SK-N-SH (cell line): ENCODE measurements at regions not wholly inside any gene's neighbourhood (a gene's known extent, or its start where the extent isn't known, plus 50 kb on each side); places are given as distances from the start of the nearest gene placed in this dataset.

Source experiments
- CTCF ChIA-PET: fragments of 300-600, 350-600 bp; formaldehyde crosslinking; extraction: SDS; loops from one replicate; lab custom pipeline; 2021; lab: Yijun Ruan, JAX
- POLR2A ChIA-PET: fragments of 350-600 bp; sonication (Branson Sonifier 250); formaldehyde crosslinking; extraction: SDS; loops from one replicate; lab custom pipeline; 2020; ENCODE audit warnings: antibody characterized with exemption, inconsistent platforms; lab: Yijun Ruan, JAX
- DNase-seq: peaks from one replicate; pipeline ENCODE4 v3.0.0; 2012
- H2AFZ ChIP-seq: fragments of 200-600 bp; sonication (generic); 2 replicates; pipeline ENCODE4 v1.8.1; 2016; ENCODE audit warnings: antibody characterized with exemption, mild to moderate bottlenecking, low read depth
- H3F3A ChIP-seq: fragments of 200-600 bp; sonication (generic); replicated peaks from 2 replicates; pipeline ENCODE3; 2016; ENCODE audit warnings: antibody characterized with exemption, mild to moderate bottlenecking; ENCODE audit not compliant: insufficient read depth
- H3K27ac ChIP-seq, 2 experiments: fragments of 200-500 bp in 1 of 2; fragments of 200-600 bp in 1 of 2; sonication (Bioruptor generic) in 1 of 2; sonication (generic), shearing (Covaris generic) in 1 of 2; 2 replicates each; pipeline versions ENCODE4 v1.5.1 to v1.6.1; 2014 to 2016; ENCODE audit warnings: low read depth in 2 of 2, inconsistent platforms in 1 of 2, low read length in 1 of 2, mild to moderate bottlenecking in 1 of 2, mixed read lengths in 1 of 2
- H3K27me3 ChIP-seq: fragments of 200-600 bp; sonication (generic), shearing (Covaris generic); 2 replicates; pipeline ENCODE4 v1.6.1; 2016; ENCODE audit warnings: mixed run types; ENCODE audit not compliant: insufficient read depth
- H3K36me3 ChIP-seq, 2 experiments: fragments of 200-500 bp in 1 of 2; fragments of 200-600 bp in 1 of 2; sonication (Bioruptor generic) in 1 of 2; sonication (generic) in 1 of 2; replicated peaks in 1 of 2; 2 replicates each; pipeline versions ENCODE3 to v1.5.1; 2014 to 2016; ENCODE audit warnings: low read length in 1 of 2, mild to moderate bottlenecking in 1 of 2; ENCODE audit not compliant: insufficient read depth in 2 of 2, control insufficient read depth in 1 of 2
- H3K4me1 ChIP-seq, 2 experiments: fragments of 200-500 bp in 1 of 2; fragments of 200-600 bp in 1 of 2; sonication (Bioruptor generic) in 1 of 2; sonication (generic), shearing (Covaris generic) in 1 of 2; 2 replicates each; pipeline versions ENCODE4 v1.5.1 to v1.6.1; 2014 to 2016; ENCODE audit warnings: low read depth in 1 of 2, low read length in 1 of 2, mixed run types in 1 of 2; ENCODE audit not compliant: insufficient read depth in 2 of 2, control insufficient read depth in 1 of 2
- H3K4me2 ChIP-seq: fragments of 200-600 bp; sonication (generic), shearing (Covaris generic); 2 replicates; pipeline ENCODE4 v1.6.1; 2017; ENCODE audit warnings: mixed run types
- H3K4me3 ChIP-seq, 2 experiments: fragments of 200-500 bp in 1 of 2; fragments of 200-600 bp in 1 of 2; sonication (Bioruptor generic) in 1 of 2; sonication (generic), shearing (Covaris generic) in 1 of 2; 2 replicates each; pipeline versions ENCODE4 v1.5.1 to v1.8.1; 2014 to 2016; ENCODE audit warnings: low read depth in 2 of 2, inconsistent platforms in 1 of 2, low read length in 1 of 2, mild to moderate bottlenecking in 1 of 2, mixed read lengths in 1 of 2, moderate library complexity in 1 of 2
- H3K79me2 ChIP-seq: fragments of 200-600 bp; sonication (generic); 2 replicates; pipeline ENCODE4 v1.8.1; 2017; ENCODE audit warnings: mild to moderate bottlenecking; ENCODE audit not compliant: insufficient read depth
- H3K9ac ChIP-seq: fragments of 200-600 bp; sonication (generic); 2 replicates; pipeline ENCODE4 v1.6.1; 2017; ENCODE audit warnings: mixed run types
- H3K9me2 ChIP-seq: fragments of 200-600 bp; sonication (generic); 2 replicates; pipeline ENCODE4 v1.6.1; 2017; ENCODE audit warnings: mixed run types
- H3K9me3 ChIP-seq: fragments of 200-600 bp; sonication (generic); 2 replicates; pipeline ENCODE4 v1.6.1; 2017; ENCODE audit warnings: mixed run types, mild to moderate bottlenecking, moderate library complexity
- H4K20me1 ChIP-seq: fragments of 200-600 bp; sonication (generic); 2 replicates; pipeline ENCODE4 v1.6.1; 2017; ENCODE audit warnings: mild to moderate bottlenecking, mixed run types; ENCODE audit not compliant: insufficient read depth
- ELF1 ChIP-seq: IDR thresholded peaks from 2 replicates; pipeline ENCODE4 v1.4.0; 2012
- EP300 ChIP-seq, 2 experiments: IDR thresholded peaks; 2 replicates each; pipeline versions ENCODE4 v1.4.0 to v1.6.1; 2012; ENCODE audit warnings: borderline replicate concordance in 1 of 2, low read depth in 1 of 2, low read length in 1 of 2
- FOXJ3 ChIP-seq: sonication (generic); formaldehyde crosslinking; IDR thresholded peaks from 2 replicates; pipeline ENCODE4 v1.5.1; 2020; ENCODE audit warnings: mild to moderate bottlenecking, missing genetic modification reagents
- GABPA ChIP-seq: IDR thresholded peaks from 2 replicates; pipeline ENCODE4 v1.4.0; 2012; ENCODE audit warnings: low read depth, mild to moderate bottlenecking
- JUND ChIP-seq: IDR thresholded peaks from 2 replicates; pipeline ENCODE4 v1.4.0; 2012
- MEF2A ChIP-seq: IDR thresholded peaks from 2 replicates; pipeline ENCODE4 v1.4.0; 2012; ENCODE audit warnings: low read depth, borderline replicate concordance
- NRF1 ChIP-seq: IDR thresholded peaks from 2 replicates; pipeline ENCODE4 v1.6.1; 2012; ENCODE audit warnings: low read depth, mild to moderate bottlenecking, low read length
- POLR2AphosphoS5 ChIP-seq: IDR thresholded peaks from 2 replicates; pipeline ENCODE4 v1.6.1; 2012; ENCODE audit warnings: low read depth, low read length
- SIN3A ChIP-seq: IDR thresholded peaks from 2 replicates; pipeline ENCODE4 v1.6.1; 2012; ENCODE audit warnings: low read depth, mild to moderate bottlenecking, low read length, moderate library complexity, borderline replicate concordance
- TCF12 ChIP-seq: IDR thresholded peaks from 2 replicates; pipeline ENCODE4 v1.4.0; 2012
- TEAD4 ChIP-seq: IDR thresholded peaks from 2 replicates; pipeline ENCODE4 v1.4.0; 2012; ENCODE audit warnings: mild to moderate bottlenecking, borderline replicate concordance; ENCODE audit not compliant: insufficient read depth
- WGBS: methylation state at CpG from one replicate; pipeline ENCODE4 v1.1.6; 2017; ENCODE audit warnings: low lambda C conversion rate; 5-methylcytosine and 5-hydroxymethylcytosine counted together
- TF ChIP-seq, protein P1 (sequence below): IDR thresholded peaks from 2 replicates; pipeline ENCODE4 v1.4.0; 2012; ENCODE audit warnings: low read depth, borderline replicate concordance
- TF ChIP-seq, protein P2 (sequence below): IDR thresholded peaks from 2 replicates; pipeline ENCODE4 v1.4.0; 2012; ENCODE audit warnings: low read depth
- TF ChIP-seq, protein P3 (sequence below): IDR thresholded peaks from 2 replicates; pipeline ENCODE4; 2012

DNA sequence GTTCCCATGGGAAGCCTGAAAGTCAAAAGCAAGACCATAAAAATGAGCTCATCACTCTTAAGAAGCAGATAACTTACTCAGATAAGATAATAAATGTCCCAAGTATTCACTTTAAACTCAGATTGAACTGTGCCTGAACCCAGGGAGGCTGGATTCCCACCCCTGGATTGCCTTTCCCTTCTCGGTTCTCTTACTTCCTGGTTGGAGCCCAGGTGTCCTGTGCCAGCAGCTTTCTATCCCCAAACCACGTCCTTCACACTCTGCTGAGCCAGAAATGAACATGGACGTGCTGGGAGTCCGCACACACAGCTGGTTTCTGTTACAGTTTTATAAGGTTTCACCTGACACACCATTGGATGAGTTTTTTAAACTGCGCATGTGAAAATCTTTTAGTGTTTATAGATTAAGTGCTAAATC lies 636.2 kb upstream of the IGFBP3 start:
- CTCF ChIA-PET = interaction anchor here (0.8 to 1.2 kb wide), 2 partner anchors 11 to 146 kb away, joined by 3 read pairs; no protein-coding TSS in a partner anchor
- H3K4me2 ChIP-seq = no peak overlapping the region

DNA sequence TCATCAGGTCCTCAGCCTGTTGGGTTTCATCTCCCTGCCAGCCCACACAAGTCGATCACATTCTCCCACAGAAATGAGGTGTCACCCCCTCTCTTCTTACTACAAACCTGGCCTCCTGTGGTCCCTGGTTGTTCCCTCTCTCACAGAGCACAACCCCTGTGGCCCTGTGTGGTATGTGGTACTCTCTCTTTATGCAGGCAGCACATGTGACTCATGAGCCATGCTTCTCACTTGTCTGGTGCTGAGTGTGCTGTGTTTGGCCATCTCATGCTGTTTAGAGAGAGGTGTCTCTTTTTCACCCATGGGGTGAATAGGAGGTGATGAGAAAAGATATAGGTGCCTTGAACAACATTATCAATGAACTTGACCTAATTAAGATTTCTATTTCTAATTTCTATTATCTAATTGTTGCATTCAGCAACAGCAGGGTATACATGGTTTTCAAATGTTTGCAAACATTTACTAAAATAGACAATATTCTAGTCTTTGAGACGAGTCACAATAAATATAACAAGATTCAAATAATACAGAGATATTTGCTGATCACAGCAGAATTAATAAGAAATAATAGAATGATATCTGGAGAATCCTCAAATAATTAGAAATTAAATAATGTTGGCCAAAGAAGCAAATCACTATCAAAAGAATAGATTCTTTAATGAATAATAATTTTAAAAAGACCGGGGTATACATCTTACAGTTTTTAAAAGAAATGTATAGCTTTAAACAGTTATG lies 633.8 kb upstream of the IGFBP3 start:
- H2AFZ ChIP-seq = no peak overlapping the region

More for the DNA sequence above, 636.2 kb upstream of the IGFBP3 start:
- Histone ChIP-seq H3K9me2 (no peaks in the 10 kb centered on the region), H3K79me2 (no peaks in the 10 kb centered on the region), H3K4me3 (no peak overlapping the region), H4K20me1 (no peaks in the 10 kb centered on the region), H3K9ac (no peak overlapping the region), H3K9me3 (no peaks in the 10 kb centered on the region), H3K27ac (no peak overlapping the region), H3K27me3 (no peaks in the 10 kb centered on the region), H3K4me1 (peaks cover 0 to 2% of the 10 kb centered on the region in 2 experiments; a peak in 2 of 4 replicates), H3F3A (no peaks in the 10 kb centered on the region), H3K36me3 (no peaks in the 10 kb centered on the region), H2AFZ (peak overlapping the region; percentile 26; the same call in 1 of the 2 replicates)
- TF ChIP-seq JUND (no peak), POLR2AphosphoS5 (no peak), ELF1 (no peak), EP300 (IDR thresholded peaks at IDR 0.05; ENCODE audit: borderline replicate concordance in 1 of 2, low read depth in 1 of 2, low read length in 1 of 2) (no peak), TEAD4 (no peak), FOXJ3 (CRISPR knock-in tag) (no peak), SIN3A (no peak), GABPA (no peak), MEF2A (no peak), NRF1 (no peak), TCF12 (no peak)
- TF ChIP-seq, protein P1, sequence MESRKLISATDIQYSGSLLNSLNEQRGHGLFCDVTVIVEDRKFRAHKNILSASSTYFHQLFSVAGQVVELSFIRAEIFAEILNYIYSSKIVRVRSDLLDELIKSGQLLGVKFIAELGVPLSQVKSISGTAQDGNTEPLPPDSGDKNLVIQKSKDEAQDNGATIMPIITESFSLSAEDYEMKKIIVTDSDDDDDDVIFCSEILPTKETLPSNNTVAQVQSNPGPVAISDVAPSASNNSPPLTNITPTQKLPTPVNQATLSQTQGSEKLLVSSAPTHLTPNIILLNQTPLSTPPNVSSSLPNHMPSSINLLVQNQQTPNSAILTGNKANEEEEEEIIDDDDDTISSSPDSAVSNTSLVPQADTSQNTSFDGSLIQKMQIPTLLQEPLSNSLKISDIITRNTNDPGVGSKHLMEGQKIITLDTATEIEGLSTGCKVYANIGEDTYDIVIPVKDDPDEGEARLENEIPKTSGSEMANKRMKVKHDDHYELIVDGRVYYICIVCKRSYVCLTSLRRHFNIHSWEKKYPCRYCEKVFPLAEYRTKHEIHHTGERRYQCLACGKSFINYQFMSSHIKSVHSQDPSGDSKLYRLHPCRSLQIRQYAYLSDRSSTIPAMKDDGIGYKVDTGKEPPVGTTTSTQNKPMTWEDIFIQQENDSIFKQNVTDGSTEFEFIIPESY = no peak
- TF ChIP-seq, protein P2, sequence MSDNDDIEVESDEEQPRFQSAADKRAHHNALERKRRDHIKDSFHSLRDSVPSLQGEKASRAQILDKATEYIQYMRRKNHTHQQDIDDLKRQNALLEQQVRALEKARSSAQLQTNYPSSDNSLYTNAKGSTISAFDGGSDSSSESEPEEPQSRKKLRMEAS = no peak
- POLR2A ChIA-PET = no interaction called here
- WGBS = 67% methylated on average over 5 of the region's 5 CpGs
- DNase-seq = no peak

More for the DNA sequence above, 633.8 kb upstream of the IGFBP3 start:
- no peak overlapping the region for H3K4me2 ChIP-seq
- peaks cover 0 to 2% of the 10 kb centered on the region in 2 experiments; a peak in 2 of 4 replicates for H3K4me1 ChIP-seq
- POLR2A ChIA-PET = no interaction called here
- no peaks in the 10 kb centered on the region for H3K27me3 ChIP-seq
- H4K20me1 ChIP-seq = no peaks in the 10 kb centered on the region
- CTCF ChIA-PET = no interaction called here
- H3K79me2 ChIP-seq = no peaks in the 10 kb centered on the region
- no peaks in the 10 kb centered on the region for H3K9me2 ChIP-seq
- H3K9me3 ChIP-seq = no peaks in the 10 kb centered on the region
- H3F3A ChIP-seq = no peaks in the 10 kb centered on the region
- H3K27ac ChIP-seq = no peak overlapping the region
- DNase-seq = no peak
- TF ChIP-seq, protein P3, sequence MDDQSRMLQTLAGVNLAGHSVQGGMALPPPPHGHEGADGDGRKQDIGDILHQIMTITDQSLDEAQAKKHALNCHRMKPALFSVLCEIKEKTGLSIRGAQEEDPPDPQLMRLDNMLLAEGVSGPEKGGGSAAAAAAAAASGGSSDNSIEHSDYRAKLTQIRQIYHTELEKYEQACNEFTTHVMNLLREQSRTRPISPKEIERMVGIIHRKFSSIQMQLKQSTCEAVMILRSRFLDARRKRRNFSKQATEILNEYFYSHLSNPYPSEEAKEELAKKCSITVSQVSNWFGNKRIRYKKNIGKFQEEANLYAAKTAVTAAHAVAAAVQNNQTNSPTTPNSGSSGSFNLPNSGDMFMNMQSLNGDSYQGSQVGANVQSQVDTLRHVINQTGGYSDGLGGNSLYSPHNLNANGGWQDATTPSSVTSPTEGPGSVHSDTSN = no peak
- 50% methylated on average over 3 of the region's 3 CpGs for WGBS
- H3K4me3 ChIP-seq = no peak overlapping the region
- no peak overlapping the region for H3K9ac ChIP-seq
- H3K36me3 ChIP-seq = no peaks in the 10 kb centered on the region
